ENCODE measurements at regions not wholly inside any gene's neighbourhood (a gene's known extent, or its start where the extent isn't known, plus 50 kb on each side); places are given as distances from the start of the nearest gene placed in this dataset.

DNA sequence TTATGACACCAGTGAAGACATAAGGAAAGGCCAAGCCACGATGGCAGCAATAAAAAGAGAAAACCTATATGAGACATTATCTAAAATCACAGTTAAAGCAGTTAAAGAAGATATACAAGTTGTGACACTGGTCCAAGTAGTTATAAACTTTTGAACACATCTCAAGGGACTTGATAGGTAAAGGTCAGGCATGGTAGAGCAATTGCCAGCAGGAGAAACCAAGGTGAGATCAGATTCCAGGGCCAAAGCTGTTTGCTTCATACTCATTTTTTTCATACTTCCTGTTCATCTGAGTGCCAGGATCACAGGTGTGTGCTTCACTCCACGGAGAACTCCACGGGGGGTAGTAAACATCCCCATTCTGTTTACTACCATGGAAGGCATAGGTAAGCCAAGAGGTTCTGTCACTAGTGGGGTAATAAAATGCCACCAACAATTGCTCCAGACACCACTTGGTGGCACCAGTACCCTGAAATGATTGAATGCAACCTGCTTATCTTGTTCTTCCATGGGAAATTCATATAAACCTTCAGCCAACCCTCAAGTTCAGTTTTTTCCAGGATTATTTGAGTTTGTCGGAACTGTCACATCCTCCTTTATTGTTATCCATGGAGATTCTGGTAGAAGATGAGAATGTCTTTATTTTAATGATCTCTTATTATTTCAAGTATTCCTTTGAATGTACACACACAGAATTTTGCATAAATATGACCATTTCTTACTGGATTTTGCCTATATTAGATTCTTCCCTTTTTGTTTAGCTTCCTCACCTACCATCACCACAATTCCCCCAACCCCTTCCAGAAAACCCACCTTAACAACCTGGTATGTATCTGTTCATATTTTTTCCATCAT is 59.2 kb upstream of the TSPAN8 start:
- DNase-seq, result peak; percentile 38 to 69
- Histone ChIP-seq H2BK120ac (ENCODE audit: insufficient read depth, low read length, poor library complexity) (no peak overlapping the region), H2BK5ac (ENCODE audit: low read depth, low read length, poor library complexity) (no peak overlapping the region), H3K36me3 (ENCODE audit: control insufficient read depth in 1 of 2, insufficient read depth in 2 of 2, low read length in 2 of 2) (no peaks in the 10 kb centered on the region), H3K79me2 (ENCODE audit: control insufficient read depth, insufficient read depth, low read length, poor library complexity) (no peaks in the 10 kb centered on the region), H4K91ac (ENCODE audit: low read depth, low read length) (no peak overlapping the region), H3K4me2 (ENCODE audit: low read length) (no peak overlapping the region), H2AFZ (ENCODE audit: insufficient read depth, low read length, poor library complexity) (no peak overlapping the region), H2BK12ac (ENCODE audit: low read length) (no peak overlapping the region), H3K18ac (ENCODE audit: low read length) (no peak overlapping the region), H3K9ac (ENCODE audit: low read length) (no peak overlapping the region), H3K27me3 (ENCODE audit: insufficient read depth, low read length) (no peaks in the 10 kb centered on the region), H4K12ac (ENCODE audit: low read depth, low read length) (no peak overlapping the region), H3K23ac (ENCODE audit: low read length) (no peak overlapping the region), H3K4ac (ENCODE audit: low read depth, low read length) (no peak overlapping the region), H3K9me3 (ENCODE audit: insufficient read depth, low read depth, low read length) (no peaks in the 10 kb centered on the region), H3K27ac (ENCODE audit: low read depth, low read length) (no peak overlapping the region), H2AK5ac (ENCODE audit: low read length) (no peak overlapping the region), H3K14ac (ENCODE audit: low read length) (no peak overlapping the region), H3K79me1 (ENCODE audit: low read length) (no peaks in the 10 kb centered on the region), H3K4me1 (ENCODE audit: control insufficient read depth in 1 of 2, insufficient read depth in 2 of 2, low read length in 2 of 2) (no peaks in the 10 kb centered on the region), H3K4me3 (ENCODE audit: low read depth, low read length) (no peak overlapping the region), H4K8ac (ENCODE audit: low read depth, low read length) (no peak overlapping the region)
- WGBS (ENCODE audit: extremely low coverage, insufficient coverage, insufficient read length), result no CpG with 5 or more reads among the region's 4 CpGs

DNA sequence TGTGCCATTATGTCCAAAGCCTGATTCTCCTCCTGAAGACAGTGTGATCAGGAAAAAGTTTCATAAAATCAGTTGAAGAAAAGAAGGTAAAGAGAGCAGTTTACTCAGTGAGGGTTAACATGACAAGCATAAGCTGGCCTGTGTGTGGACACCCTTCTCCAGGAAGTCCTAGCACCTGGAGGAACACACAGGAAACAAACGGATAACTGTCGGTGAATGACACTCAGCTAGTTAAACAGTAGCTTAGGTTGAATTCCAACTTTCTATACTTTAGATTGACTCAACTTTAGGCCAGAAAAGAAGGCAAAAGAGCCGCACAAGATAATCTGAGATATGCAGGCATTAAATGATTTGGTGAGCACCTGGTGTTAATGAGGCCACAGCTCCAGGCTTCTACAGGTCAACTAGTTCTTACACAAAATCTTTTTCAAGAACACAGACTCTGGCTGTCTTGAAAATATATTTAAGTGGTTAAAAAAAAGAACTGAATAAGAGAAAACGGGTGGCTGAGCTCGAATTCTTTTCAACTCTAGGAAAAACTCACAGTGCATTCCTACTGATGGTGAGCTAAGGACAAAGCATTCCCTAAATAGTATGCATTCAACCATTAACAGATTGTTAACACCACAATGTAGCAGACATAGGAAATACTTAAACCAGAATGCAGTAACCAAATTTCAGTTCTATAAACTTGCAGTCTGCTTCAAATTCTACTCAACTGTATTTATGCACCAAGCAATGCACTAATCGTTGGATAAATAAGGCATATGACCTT is 56.9 kb upstream of the TSPAN8 start:
- no peak overlapping the region for H4K8ac ChIP-seq (ENCODE audit: low read depth, low read length)
- no peak overlapping the region for H3K9ac ChIP-seq (ENCODE audit: low read length)
- no CpG with 5 or more reads among the region's 6 CpGs for WGBS (ENCODE audit: extremely low coverage, insufficient coverage, insufficient read length)
- no peaks in the 10 kb centered on the region for H3K36me3 ChIP-seq (ENCODE audit: control insufficient read depth in 1 of 2, insufficient read depth in 2 of 2, low read length in 2 of 2)
- H3K4me2 ChIP-seq (ENCODE audit: low read length), result no peak overlapping the region
- peak in 1 of 2 donors; percentile 73 for DNase-seq
- H3K9me3 ChIP-seq (ENCODE audit: insufficient read depth, low read depth, low read length), result no peaks in the 10 kb centered on the region
- no peak overlapping the region for H3K14ac ChIP-seq (ENCODE audit: low read length)
- H3K4ac ChIP-seq (ENCODE audit: low read depth, low read length), result no peak overlapping the region
- H2AK5ac ChIP-seq (ENCODE audit: low read length), result no peak overlapping the region
- no peak overlapping the region for H4K91ac ChIP-seq (ENCODE audit: low read depth, low read length)
- H3K79me1 ChIP-seq (ENCODE audit: low read length), result no peaks in the 10 kb centered on the region
- H3K79me2 ChIP-seq (ENCODE audit: control insufficient read depth, insufficient read depth, low read length, poor library complexity), result no peaks in the 10 kb centered on the region
- H2BK12ac ChIP-seq (ENCODE audit: low read length), result no peak overlapping the region
- H2BK5ac ChIP-seq (ENCODE audit: low read depth, low read length, poor library complexity), result no peak overlapping the region
- no peak overlapping the region for H3K4me3 ChIP-seq (ENCODE audit: low read depth, low read length)
- H3K4me1 ChIP-seq (ENCODE audit: control insufficient read depth in 1 of 2, insufficient read depth in 2 of 2, low read length in 2 of 2), result no peaks in the 10 kb centered on the region
- no peak overlapping the region for H3K18ac ChIP-seq (ENCODE audit: low read length)
- H3K23ac ChIP-seq (ENCODE audit: low read length), result no peak overlapping the region
- H3K27me3 ChIP-seq (ENCODE audit: insufficient read depth, low read length), result no peaks in the 10 kb centered on the region
- no peak overlapping the region for H2AFZ ChIP-seq (ENCODE audit: insufficient read depth, low read length, poor library complexity)
- no peak overlapping the region for H2BK120ac ChIP-seq (ENCODE audit: insufficient read depth, low read length, poor library complexity)
- H3K27ac ChIP-seq (ENCODE audit: low read depth, low read length), result no peak overlapping the region
- no peak overlapping the region for H4K12ac ChIP-seq (ENCODE audit: low read depth, low read length)

GRCh38 chr12:71208053-71208685 is 50.4 kb upstream of the TSPAN8 start:
- no peaks in the 10 kb centered on the region for H3K79me1 ChIP-seq (ENCODE audit: low read length)
- H4K8ac ChIP-seq (ENCODE audit: low read depth, low read length), result no peak overlapping the region
- no CpG with 5 or more reads among the region's 1 CpG for WGBS (ENCODE audit: extremely low coverage, insufficient coverage, insufficient read length)
- no peak overlapping the region for H3K23ac ChIP-seq (ENCODE audit: low read length)
- no peak overlapping the region for H4K91ac ChIP-seq (ENCODE audit: low read depth, low read length)
- H2AFZ ChIP-seq (ENCODE audit: insufficient read depth, low read length, poor library complexity), result no peak overlapping the region
- no peaks in the 10 kb centered on the region for H3K4me1 ChIP-seq (ENCODE audit: control insufficient read depth in 1 of 2, insufficient read depth in 2 of 2, low read length in 2 of 2)
- H3K9me3 ChIP-seq (ENCODE audit: insufficient read depth, low read depth, low read length), result no peaks in the 10 kb centered on the region
- H3K27ac ChIP-seq (ENCODE audit: low read depth, low read length), result no peak overlapping the region
- H3K36me3 ChIP-seq (ENCODE audit: control insufficient read depth in 1 of 2, insufficient read depth in 2 of 2, low read length in 2 of 2), result no peaks in the 10 kb centered on the region
- no peak overlapping the region for H3K18ac ChIP-seq (ENCODE audit: low read length)
- H2BK12ac ChIP-seq (ENCODE audit: low read length), result no peak overlapping the region
- no peaks in the 10 kb centered on the region for H3K79me2 ChIP-seq (ENCODE audit: control insufficient read depth, insufficient read depth, low read length, poor library complexity)
- no peak overlapping the region for H3K4me3 ChIP-seq (ENCODE audit: low read depth, low read length)
- H3K14ac ChIP-seq (ENCODE audit: low read length), result no peak overlapping the region
- no peak overlapping the region for H3K4ac ChIP-seq (ENCODE audit: low read depth, low read length)
- no peak overlapping the region for H4K12ac ChIP-seq (ENCODE audit: low read depth, low read length)
- no peak overlapping the region for H3K9ac ChIP-seq (ENCODE audit: low read length)
- no peaks in the 10 kb centered on the region for H3K27me3 ChIP-seq (ENCODE audit: insufficient read depth, low read length)
- no peak overlapping the region for H2BK5ac ChIP-seq (ENCODE audit: low read depth, low read length, poor library complexity)
- no peak overlapping the region for H2BK120ac ChIP-seq (ENCODE audit: insufficient read depth, low read length, poor library complexity)
- no peak overlapping the region for H3K4me2 ChIP-seq (ENCODE audit: low read length)
- no peak overlapping the region for H2AK5ac ChIP-seq (ENCODE audit: low read length)
- no peak for DNase-seq
